WTC11 (cell line): ENCODE measurements at regions not wholly inside any gene's neighbourhood (a gene's known extent, or its start where the extent isn't known, plus 50 kb on each side); places are given as distances from the start of the nearest gene placed in this dataset.

Experiments
- ATAC-seq: fragments of 200-7000 bp; cut with Tn5 transposase; 2 replicates; pipeline ENCODE4 v1.10.0; 2021; ENCODE audit warnings: mild to moderate bottlenecking, moderate library complexity
- CTCF ChIA-PET: fragments of 300-600 bp; sonication (Branson Sonifier 250); formaldehyde crosslinking; loops from one replicate; lab custom pipeline; 2021; ENCODE audit warnings: antibody characterized with exemption; lab: Charles Lee
- POLR2A ChIA-PET: fragments of 350-600 bp; sonication (Branson Sonifier 250); formaldehyde crosslinking; loops from one replicate; lab custom pipeline; 2021; ENCODE audit warnings: antibody characterized with exemption; lab: Charles Lee
- DNase-seq: peaks from one replicate; pipeline ENCODE4 v3.0.0; 2021; ENCODE audit warnings: low spot score
- H3K27ac Mint-ChIP-seq: 2 replicates; pipeline ENCODE4 v1.8.0; 2021; ENCODE audit warnings: mixed read lengths
- H3K27me3 Mint-ChIP-seq: 2 replicates; pipeline ENCODE4 v1.8.0; 2021; ENCODE audit warnings: low read depth, mild to moderate bottlenecking, moderate library complexity, mixed read lengths
- H3K36me3 Mint-ChIP-seq: 2 replicates; pipeline ENCODE4 v1.8.0; 2021; ENCODE audit warnings: mixed read lengths
- H3K4me1 Mint-ChIP-seq: 2 replicates; pipeline ENCODE4 v1.8.0; 2022; ENCODE audit warnings: mixed read lengths
- H3K4me3 Mint-ChIP-seq: 2 replicates; pipeline ENCODE4 v1.8.0; 2021; ENCODE audit warnings: mild to moderate bottlenecking, moderate library complexity, mixed read lengths
- H3K9me3 Mint-ChIP-seq: 2 replicates; pipeline ENCODE4 v1.8.0; 2021; ENCODE audit warnings: mixed read lengths
- CREM ChIP-seq: sonication (generic); formaldehyde crosslinking; IDR thresholded peaks from 2 replicates; pipeline ENCODE4 v1.8.1; 2022; ENCODE audit warnings: mild to moderate bottlenecking, missing genetic modification reagents, moderate library complexity
- CTCF ChIP-seq: fragments of 200-600 bp; IDR thresholded peaks from 2 replicates; pipeline ENCODE4 v1.8.0; 2022; ENCODE audit warnings: antibody characterized with exemption
- ELF4 ChIP-seq: sonication (generic); formaldehyde crosslinking; IDR thresholded peaks from 2 replicates; pipeline ENCODE4 v1.8.1; 2022; ENCODE audit warnings: low read depth, mild to moderate bottlenecking, moderate library complexity, missing genetic modification reagents
- ETV6 ChIP-seq: sonication (generic); formaldehyde crosslinking; IDR thresholded peaks from 2 replicates; pipeline ENCODE4 v1.8.1; 2022; ENCODE audit warnings: mild to moderate bottlenecking, missing genetic modification reagents
- FOXK1 ChIP-seq: sonication (generic); formaldehyde crosslinking; IDR thresholded peaks from 2 replicates; pipeline ENCODE4 v1.8.0; 2022; ENCODE audit warnings: mild to moderate bottlenecking, moderate library complexity, missing genetic modification reagents
- FOXP1 ChIP-seq: sonication (generic); formaldehyde crosslinking; IDR thresholded peaks from 2 replicates; pipeline ENCODE4 v1.8.0; 2022; ENCODE audit warnings: missing genetic modification reagents, mild to moderate bottlenecking, moderate library complexity, borderline replicate concordance
- GABPB1 ChIP-seq: sonication (generic); formaldehyde crosslinking; IDR thresholded peaks from 2 replicates; pipeline ENCODE4 v1.8.1; 2023; ENCODE audit warnings: mild to moderate bottlenecking, missing genetic modification reagents
- NFATC4 ChIP-seq: fragments of 250-450 bp; sonication (Bioruptor Pico); IDR thresholded peaks from 2 replicates; pipeline ENCODE4 v1.9.0; 2021; ENCODE audit warnings: mild to moderate bottlenecking
- OVOL2 ChIP-seq: fragments of 250-450 bp; sonication (Bioruptor Pico); IDR thresholded peaks from 2 replicates; pipeline ENCODE4 v1.9.0; 2021; ENCODE audit warnings: mild to moderate bottlenecking, borderline replicate concordance
- RELA ChIP-seq: sonication (generic); formaldehyde crosslinking; IDR thresholded peaks from 2 replicates; pipeline ENCODE4 v1.8.1; 2022; ENCODE audit warnings: missing genetic modification reagents, mild to moderate bottlenecking, borderline replicate concordance
- RORB ChIP-seq: fragments of 250-450 bp; sonication (Bioruptor Pico); IDR thresholded peaks from 2 replicates; pipeline ENCODE4 v1.9.0; 2021; ENCODE audit warnings: mild to moderate bottlenecking
- SMAD4 ChIP-seq: sonication (generic); formaldehyde crosslinking; IDR thresholded peaks from 2 replicates; pipeline ENCODE4 v1.8.0; 2022; ENCODE audit warnings: mild to moderate bottlenecking, missing genetic modification reagents
- SP1 ChIP-seq: sonication (generic); formaldehyde crosslinking; conservative IDR thresholded peaks from 2 replicates; pipeline ENCODE4 v1.8.1; 2022; ENCODE audit warnings: missing genetic modification reagents
- TEAD1 ChIP-seq: sonication (generic); formaldehyde crosslinking; IDR thresholded peaks from 2 replicates; pipeline ENCODE4 v1.8.0; 2022; ENCODE audit warnings: mild to moderate bottlenecking, missing genetic modification reagents
- TEAD4 ChIP-seq: sonication (generic); formaldehyde crosslinking; IDR thresholded peaks from 2 replicates; pipeline ENCODE4 v1.8.0; 2022; ENCODE audit warnings: mild to moderate bottlenecking, missing genetic modification reagents
- ZBTB21 ChIP-seq: sonication (generic); formaldehyde crosslinking; IDR thresholded peaks from 2 replicates; pipeline ENCODE4 v1.8.1; 2023; ENCODE audit warnings: mild to moderate bottlenecking, missing genetic modification reagents, borderline replicate concordance
- ZBTB43 ChIP-seq: sonication (generic); formaldehyde crosslinking; IDR thresholded peaks from 2 replicates; pipeline ENCODE4 v1.8.1; 2023; ENCODE audit warnings: mild to moderate bottlenecking, missing genetic modification reagents
- ZNF219 ChIP-seq: sonication (generic); formaldehyde crosslinking; IDR thresholded peaks from 2 replicates; pipeline ENCODE4 v1.8.0; 2023; ENCODE audit warnings: missing genetic modification reagents, mild to moderate bottlenecking, borderline replicate concordance
- ZNF281 ChIP-seq: sonication (generic); formaldehyde crosslinking; IDR thresholded peaks from 2 replicates; pipeline ENCODE4 v1.8.0; 2023; ENCODE audit warnings: mild to moderate bottlenecking, missing genetic modification reagents
- ZNF396 ChIP-seq: fragments of 250-450 bp; sonication (Bioruptor Pico); IDR thresholded peaks from 2 replicates; pipeline ENCODE4 v1.8.0; 2021; ENCODE audit warnings: mild to moderate bottlenecking, moderate library complexity, borderline replicate concordance
- ZNF512 ChIP-seq: sonication (generic); formaldehyde crosslinking; IDR thresholded peaks from 2 replicates; pipeline ENCODE4 v1.8.1; 2022; ENCODE audit warnings: missing genetic modification reagents, borderline replicate concordance
- ZNF532 ChIP-seq: fragments of 250-450 bp; sonication (Bioruptor Pico); IDR thresholded peaks from 2 replicates; pipeline ENCODE4 v1.9.0; 2021; ENCODE audit warnings: mild to moderate bottlenecking, borderline replicate concordance

GRCh38 chr9:129247285-129248153, 69.5 kb upstream of the IER5L start:
- CTCF ChIA-PET = interaction anchor here (1.0 kb wide), 1 partner anchor 377 kb away, joined by 3 read pairs; no protein-coding TSS in a partner anchor
- TF ChIP-seq CTCF (no peak), ZBTB21 (no peak), CREM (CRISPR knock-in tag) (no peak), SMAD4 (CRISPR knock-in tag) (no peak), ELF4 (CRISPR knock-in tag) (no peak), NFATC4 (CRISPR knock-in tag) (no peak), ZNF281 (CRISPR knock-in tag) (no peak), TEAD1 (no peak), ETV6 (no peak), ZNF532 (CRISPR knock-in tag) (no peak), TEAD4 (no peak), RORB (no peak)

GRCh38 chr9:129245276-129245675, 67.2 kb upstream of the IER5L start:
- Mint-ChIP-seq H3K4me1 (peaks cover 21% of the 10 kb centered on the region), H3K27me3 (peaks cover 6% of the 10 kb centered on the region), H3K4me3 (no peak overlapping the region), H3K36me3 (no peaks in the 10 kb centered on the region), H3K9me3 (peaks cover 9% of the 10 kb centered on the region), H3K27ac (no peak overlapping the region)
- CTCF ChIA-PET = interaction anchor here (0.9 to 1.0 kb wide), 2 partner anchors 32 to 63 kb away, joined by 3 read pairs; no protein-coding TSS in a partner anchor
- no peak for DNase-seq
- POLR2A ChIA-PET = interaction anchor here (0.6 kb wide), 2 partner anchors 340 to 342 kb away, joined by 4 to 5 read pairs; no protein-coding TSS in a partner anchor
- no peak for ATAC-seq
- TF ChIP-seq RELA (CRISPR knock-in tag) (no peak), ZBTB43 (CRISPR knock-in tag) (no peak), GABPB1 (CRISPR knock-in tag) (no peak), FOXP1 (no peak), FOXK1 (CRISPR knock-in tag) (no peak), OVOL2 (no peak), ZNF512 (no peak), ZNF219 (CRISPR knock-in tag) (no peak), SP1 (no peak), ZNF396 (CRISPR knock-in tag) (no peak)

More at GRCh38 chr9:129247285-129248153, 69.5 kb upstream of the IER5L start:
- DNase-seq = no peak
- Mint-ChIP-seq H3K36me3 (no peaks in the 10 kb centered on the region), H3K27me3 (peaks cover 6% of the 10 kb centered on the region), H3K4me1 (peaks cover 18% of the 10 kb centered on the region), H3K9me3 (peaks cover 9% of the 10 kb centered on the region), H3K27ac (no peak overlapping the region), H3K4me3 (no peak overlapping the region)
- POLR2A ChIA-PET = no interaction called here
- no peak for ATAC-seq
